HG02981 (cell line): ENCODE measurements at regions not wholly inside any gene's neighbourhood (a gene's known extent, or its start where the extent isn't known, plus 50 kb on each side); places are given as distances from the start of the nearest gene placed in this dataset.
"Not testable (repeated sequence)": the region's sequence is repeated elsewhere in the genome, so short reads cannot be mapped to it uniquely, and the experiment has no call there.

Experiments used
- ATAC-seq: cut with Tn5 transposase; IDR thresholded peaks from one replicate; pipeline ENCODE4 v1.9.1; 2021; ENCODE audit warnings: mild to moderate bottlenecking, moderate library complexity; ENCODE audit not compliant: unreplicated experiment

DNA sequence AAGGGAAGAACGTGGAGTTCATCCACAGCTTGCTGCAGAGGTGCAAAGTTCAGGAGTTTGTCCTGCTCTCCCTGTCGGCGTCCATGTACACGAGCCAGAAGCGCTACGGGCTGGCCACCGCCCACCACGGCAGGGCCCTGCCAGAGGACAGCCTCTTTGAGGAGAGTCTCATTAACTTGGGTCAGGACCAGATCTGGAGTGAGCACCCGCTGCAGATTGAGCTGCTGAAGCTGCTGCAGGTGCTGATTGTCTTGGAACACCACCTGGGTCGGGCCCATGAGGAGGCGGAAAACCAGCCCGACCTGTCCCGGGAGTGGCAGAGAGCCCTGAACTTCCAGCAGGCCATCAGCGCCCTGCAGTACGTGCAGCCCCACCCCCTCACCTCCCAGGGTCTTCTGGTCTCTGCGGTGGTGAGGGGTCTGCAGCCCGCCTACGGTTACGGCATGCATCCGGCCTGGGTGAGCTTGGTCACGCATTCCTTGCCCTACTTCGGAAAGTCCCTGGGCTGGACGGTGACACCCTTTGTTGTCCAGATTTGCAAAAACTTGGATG is 73.8 kb upstream of the MORC3 start:
- ATAC-seq = no peak

DNA sequence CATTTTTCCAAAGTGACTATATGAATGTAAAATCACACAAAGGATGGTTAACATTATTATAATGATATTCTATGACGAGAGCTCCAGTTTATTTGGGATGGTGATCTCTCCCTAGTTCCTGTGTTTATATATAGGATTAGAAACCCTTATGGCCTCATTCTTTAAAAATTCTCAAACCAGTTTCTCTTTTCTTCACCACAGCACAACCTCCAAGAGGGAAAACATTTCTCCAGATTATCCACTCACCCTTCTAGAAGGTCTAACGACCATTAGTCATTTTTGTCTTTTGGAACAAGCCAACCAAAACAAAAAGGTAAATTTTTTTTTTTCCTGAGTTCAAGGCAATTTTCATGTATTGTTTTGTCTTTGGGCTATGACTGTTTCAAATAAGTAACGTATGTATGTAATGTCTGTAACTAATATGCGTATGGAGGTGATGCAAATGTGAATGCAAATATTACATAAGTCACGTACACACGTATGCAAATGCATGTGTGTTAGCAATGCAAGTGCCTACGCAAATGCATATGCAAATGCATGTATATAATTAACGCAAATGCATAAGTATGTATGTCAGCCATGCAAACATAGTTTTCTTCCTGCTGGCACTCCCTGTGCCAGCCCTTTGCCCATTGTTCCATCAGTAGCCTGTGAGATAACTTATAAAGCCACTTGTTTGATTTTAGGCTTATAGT is 72.5 kb upstream of the MORC3 start:
- no peak for ATAC-seq

- ATAC-seq = no peak
Measured at GRCh38 chr21:36249576-36250422, 70.2 kb upstream of the MORC3 start.

GRCh38 chr21:36250423-36251075 is 69.4 kb upstream of the MORC3 start:
- ATAC-seq = no peak

DNA sequence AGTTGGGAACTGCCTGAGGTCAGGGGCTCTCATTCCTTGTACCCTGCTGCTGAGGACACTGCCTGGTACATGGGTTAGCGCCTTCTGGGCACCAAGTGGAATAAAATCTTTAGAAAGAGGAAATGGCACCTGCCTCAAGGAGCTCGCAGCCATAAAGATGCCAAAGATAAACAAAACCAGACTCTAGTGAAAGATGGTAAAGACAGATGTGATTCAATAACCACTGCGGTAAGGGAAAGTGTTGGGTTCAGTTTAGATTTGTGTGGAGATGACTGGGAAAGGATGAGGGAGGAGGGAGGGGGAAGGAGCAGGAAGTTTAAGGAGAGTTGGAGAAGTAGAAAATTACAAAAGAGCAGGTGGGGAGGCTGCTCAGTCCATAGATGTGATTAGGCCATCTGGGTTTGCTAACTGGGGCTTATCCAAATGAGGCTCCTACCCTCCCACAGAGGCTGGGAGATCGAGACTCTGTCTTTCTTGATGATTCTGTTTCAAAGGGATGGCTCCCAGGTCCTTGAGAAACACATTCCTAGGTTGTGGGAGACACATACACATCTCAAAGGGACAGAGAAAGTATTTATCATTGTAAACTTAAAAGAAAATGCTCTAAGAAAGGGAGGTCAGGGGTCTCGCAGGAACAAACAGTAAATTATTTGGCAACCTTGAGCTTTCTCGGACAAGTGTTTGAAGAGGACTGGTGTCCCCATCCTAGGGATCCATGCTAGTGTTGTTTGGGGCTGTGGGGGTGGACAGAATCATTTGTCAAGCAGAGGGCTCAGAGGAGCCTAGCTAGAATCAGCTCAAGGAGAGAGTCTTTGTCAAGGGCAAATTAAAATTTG is 65.7 kb upstream of the MORC3 start:
- no peak for ATAC-seq

- peak; percentile 46 for ATAC-seq
Measured at GRCh38 chr21:36255663-36256062, 64.3 kb upstream of the MORC3 start.

DNA sequence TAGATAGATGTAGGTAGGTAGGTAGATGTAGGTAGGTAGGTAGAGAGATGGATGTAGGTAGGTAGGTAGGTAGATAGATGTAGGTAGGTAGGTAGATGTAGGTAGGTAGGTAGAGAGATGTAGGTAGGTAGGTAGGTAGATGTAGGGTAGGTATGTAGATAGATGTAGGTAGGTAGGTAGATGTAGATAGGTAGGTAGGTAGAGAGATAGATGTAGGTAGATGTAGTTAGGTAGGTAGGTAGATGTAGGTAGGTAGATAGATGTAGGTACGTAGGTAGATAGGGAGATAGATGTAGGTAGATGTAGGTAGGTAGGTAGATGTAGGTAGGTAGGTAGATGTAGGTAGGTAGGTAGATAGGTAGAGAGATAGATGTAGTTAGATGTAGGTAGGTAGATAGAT is 62.3 kb upstream of the MORC3 start:
- no peak for ATAC-seq

DNA sequence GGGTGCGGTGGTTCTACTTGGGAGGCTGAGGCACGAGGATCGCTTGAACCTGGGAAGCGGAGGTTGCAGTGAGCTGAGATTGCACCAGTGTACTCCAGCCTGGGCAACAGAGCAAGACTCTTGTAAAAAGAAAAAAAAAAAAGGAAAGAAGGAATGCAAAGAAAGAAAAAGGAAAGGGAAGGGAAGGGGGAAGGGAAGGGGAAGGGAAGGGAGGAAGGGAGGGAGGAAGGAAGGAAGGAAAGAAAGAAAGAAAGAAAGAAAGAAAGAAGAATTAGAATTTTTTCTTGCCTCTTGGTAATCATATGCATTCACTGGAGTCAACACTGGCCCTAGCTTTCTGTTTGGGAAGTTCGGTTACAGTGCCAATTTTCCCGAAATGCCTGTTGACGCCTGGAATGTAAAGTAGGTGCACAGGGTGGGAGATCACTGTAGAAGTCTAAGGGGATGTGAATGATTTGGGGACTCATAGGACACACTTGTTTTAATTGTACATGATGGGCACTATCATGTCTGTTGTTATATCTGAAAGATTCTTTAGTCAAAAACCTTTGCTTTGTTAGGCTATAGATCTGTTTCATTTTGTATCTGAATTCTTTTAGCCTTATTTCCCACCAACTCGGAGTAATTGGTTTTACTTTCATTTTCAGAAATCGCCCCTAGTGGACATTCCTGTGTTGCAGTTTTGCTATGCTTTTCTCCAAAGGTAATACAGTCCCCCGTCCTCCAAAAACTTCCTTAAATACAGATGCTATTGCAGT is 59.8 kb upstream of the MORC3 start:
- ATAC-seq = peak; percentile 50

- ATAC-seq = no peak
Measured at GRCh38 chr21:36260802-36261201, 59.2 kb upstream of the MORC3 start.

DNA sequence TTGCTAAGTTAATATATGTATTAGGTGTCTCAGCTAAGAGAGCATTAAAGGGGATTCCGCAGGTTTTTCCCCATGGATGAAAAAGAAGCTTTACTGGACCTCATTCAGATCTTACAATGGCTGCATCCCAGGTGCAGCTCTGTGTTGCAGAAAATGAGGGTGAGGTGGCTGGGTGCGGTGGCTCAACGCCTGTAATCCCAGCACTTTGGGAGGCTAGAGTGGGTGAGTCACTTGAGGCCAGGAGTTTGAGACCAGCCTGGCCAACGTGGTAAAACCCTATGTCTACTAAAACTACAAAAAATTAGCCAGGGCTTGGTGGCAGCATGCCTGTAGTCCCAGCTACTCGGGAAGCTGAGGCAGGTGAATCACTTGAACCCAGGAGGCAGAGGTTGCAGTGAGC is 58.5 kb upstream of the MORC3 start:
- ATAC-seq = no peak

DNA sequence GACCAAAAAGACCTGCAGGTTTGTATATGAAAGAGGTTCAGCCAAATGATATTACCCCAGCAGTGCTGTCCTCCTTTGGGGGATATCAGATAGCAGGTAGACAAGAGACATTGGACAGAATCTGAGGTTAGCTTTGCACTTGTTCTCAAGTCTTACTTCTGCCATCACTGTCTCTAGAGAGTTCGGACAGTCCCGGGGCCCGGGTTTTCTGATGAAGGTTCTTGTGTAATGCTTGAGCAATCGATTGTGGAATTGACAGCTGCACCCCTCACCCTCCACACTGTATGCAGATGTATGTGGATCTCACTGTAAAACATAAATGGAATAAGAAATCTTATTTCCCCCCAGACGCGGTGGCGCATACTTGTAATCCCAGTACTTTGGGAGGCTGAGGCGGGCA is 56.2 kb upstream of the MORC3 start:
- no peak for ATAC-seq

DNA sequence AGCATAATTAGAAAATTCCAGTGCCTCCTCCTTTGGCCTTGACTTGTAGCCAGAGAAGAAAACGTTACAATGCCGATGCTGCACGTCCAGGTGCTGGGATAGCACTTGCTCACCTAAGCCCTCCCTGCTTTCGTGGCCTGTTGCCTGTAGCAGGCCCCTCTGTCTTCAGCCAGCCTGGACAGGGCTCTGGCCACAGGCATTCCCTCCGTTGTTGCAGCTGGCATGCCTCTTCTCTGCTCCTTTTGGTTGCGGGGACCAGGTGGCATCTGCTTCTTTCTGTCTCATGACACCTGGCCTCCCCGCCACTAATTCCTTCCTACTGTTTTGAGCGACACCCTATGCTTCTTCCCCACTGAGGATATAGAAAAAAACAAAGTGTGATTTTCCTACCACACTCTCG is 54.6 kb upstream of the MORC3 start:
- ATAC-seq = no peak

DNA sequence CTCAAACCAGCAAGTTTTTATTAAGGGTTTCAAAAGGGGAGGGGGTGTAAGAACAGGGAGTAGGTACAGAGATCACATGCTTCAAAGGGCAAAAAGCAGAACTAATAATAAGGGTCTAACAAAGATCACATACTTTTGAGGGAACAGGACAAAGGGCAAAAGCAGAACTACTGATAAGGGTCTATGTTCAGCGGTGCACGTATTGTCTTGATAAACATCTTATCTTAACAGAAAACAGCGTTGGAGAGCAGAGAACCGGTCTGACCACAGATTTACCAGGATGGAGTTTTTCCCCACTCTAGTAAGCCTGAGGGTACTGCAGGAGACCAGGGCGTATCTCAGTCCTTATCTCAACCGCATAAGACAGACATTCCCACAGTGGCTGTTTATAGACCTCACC is 52.2 kb upstream of the MORC3 start:
- ATAC-seq = not testable (repeated sequence)

GRCh38 chr21:36268264-36268663 is 51.7 kb upstream of the MORC3 start:
- ATAC-seq = not testable (repeated sequence)
